CD4-positive, alpha-beta T cell treated with Interleukin-15 for 4 hours (primary cell): ENCODE measurements at regions not wholly inside any gene's neighbourhood (a gene's known extent, or its start where the extent isn't known, plus 50 kb on each side); places are given as distances from the start of the nearest gene placed in this dataset.
A peak's percentile ranks its signal among the peaks of the same experiment; 100 is the strongest.
"Not testable (repeated sequence)": the region's sequence is repeated elsewhere in the genome, so short reads cannot be mapped to it uniquely, and the experiment has no call there.

Experiments used
- DNase-seq: peaks from one replicate; pipeline ENCODE4 v3.0.0-alpha.2; 2020; ENCODE audit warnings: low spot score

DNA sequence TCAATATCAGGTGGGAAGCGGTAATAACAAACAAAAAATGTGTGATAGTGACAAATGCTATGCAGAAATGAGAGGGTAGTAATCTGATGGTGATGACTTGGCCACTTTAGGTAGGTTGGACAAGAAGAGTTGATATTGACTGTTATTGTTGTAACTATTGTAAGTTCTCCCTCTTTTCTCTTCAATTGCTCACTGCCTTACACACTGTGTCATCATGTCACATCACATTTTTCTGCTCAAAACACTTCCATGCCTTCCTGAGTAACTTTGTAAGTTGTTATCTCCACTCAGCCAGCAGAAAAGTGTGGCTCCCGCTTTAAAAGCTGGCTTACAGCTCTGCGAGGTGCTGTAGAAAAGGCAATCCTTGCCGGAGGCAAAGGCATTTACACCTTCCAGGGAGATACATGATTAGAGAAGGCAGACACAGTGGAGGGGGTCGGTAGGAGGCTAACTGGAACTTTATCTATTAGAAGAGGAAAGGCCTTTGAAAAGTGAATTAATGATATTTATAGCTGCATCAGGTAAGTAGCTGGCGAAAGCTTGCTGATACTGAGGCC lies 85.2 kb upstream of the CLINT1 start:
- no peak for DNase-seq

DNA sequence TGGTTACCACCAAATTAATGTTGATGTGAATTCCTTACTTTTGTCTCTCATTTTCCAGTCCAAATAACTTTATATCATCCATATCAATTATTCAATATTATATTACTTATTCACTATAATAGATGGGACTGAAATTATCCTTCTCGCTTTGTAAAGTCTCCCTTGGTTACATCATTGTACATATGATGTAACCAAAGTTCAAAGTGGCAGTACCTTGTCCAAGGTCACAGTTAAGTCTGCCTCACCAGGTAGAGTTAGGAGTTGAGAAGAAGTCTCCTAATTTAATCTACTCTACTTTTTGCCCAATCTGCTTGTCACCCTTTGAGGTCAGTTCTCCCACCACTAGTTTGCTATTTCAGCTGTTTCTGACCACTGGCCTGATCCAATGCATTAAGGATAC lies 83.7 kb upstream of the CLINT1 start:
- no peak for DNase-seq

DNA sequence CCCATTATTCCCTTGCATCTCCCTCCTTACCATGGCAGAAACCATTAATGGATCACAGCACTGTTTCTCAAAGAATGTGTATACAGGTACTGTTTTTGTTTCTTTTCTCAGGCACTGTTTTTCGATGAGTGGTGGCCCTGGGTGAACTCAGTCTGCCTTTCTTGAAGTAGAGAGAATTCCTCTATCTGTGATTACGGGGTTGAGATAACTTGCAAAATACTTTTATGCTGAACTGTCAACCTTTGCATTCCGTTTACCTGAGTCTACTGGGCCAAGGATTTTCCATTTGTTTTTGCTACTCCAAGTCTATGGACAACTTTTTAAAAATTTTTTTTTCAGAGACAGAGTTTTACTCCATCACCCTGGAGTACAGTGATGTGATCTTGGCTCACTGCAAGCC lies 82.7 kb upstream of the CLINT1 start:
- no peak for DNase-seq

DNA sequence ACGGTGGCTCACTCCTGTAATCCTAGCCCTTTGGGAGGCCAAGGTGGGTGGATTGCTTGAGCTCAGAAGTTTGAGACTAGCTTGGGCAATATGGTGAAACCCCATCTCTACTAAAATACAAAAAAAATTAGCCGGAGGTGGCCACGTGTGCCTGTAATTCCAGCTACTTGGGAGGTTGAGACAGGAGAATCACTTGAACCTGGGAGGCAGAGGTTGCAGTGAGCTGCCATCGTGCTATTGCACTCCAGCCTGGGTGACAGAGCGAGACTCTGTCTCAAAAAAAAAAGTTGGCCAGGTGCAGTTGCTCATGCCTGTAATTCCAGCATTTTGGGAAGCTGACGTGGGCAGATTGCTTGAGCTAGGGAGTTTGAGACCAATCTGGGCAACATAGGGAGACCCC lies 79.2 kb upstream of the CLINT1 start:
- DNase-seq: not testable (repeated sequence)

DNA sequence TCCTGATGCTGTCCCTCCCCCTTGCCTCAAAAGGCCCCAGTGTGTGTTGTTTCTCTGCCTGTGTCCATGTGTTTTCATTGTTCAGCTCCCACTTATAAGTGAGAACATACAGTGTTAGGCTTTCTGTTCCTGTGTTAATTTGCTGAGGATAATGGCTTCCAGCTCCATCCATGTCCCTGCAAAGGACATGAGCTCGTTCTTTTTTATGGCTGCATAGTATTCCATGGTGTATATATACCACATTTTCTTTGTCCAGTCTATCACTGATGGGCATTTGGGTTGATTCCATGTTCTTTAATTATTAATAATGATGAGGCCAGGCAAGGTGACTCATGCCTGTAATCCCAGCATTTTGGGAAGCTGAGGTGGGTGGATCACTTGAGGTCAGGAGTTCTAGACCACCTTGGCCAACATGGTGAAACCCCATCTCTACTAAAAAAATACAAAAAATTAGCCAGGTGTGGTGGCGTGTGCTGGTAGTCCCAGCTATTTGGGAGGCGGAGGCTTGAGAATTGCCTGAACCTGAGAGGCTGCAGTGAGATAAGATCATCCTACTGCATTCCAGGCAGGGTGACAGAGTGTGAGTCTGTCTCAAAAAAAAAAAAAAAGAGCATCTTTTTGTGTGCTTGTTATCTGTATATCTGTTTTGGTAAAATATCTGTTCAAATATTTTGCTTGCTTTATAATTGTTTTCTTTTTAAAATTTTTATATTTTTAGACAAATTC lies 78.0 kb upstream of the CLINT1 start:
- not testable (repeated sequence) for DNase-seq

DNA sequence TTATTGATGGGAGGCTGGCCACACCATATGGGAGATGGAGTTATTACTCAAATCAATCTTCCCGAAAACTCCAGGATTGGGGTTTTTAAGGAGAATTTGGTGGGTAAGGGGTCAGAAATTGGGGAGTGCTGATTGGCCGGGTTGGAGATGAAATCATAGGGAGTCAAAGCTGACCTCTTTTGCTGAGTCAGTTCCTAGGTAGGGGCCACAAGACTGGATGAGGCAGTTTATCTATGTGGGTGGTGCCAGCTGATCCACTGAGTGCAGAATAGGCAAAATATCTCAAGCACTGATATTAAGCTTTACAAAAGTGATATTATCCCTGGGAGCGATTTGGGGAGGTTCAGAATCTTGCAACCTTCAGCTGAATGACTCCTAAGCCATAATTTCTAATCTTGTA lies 75.7 kb upstream of the CLINT1 start:
- no peak for DNase-seq

DNA sequence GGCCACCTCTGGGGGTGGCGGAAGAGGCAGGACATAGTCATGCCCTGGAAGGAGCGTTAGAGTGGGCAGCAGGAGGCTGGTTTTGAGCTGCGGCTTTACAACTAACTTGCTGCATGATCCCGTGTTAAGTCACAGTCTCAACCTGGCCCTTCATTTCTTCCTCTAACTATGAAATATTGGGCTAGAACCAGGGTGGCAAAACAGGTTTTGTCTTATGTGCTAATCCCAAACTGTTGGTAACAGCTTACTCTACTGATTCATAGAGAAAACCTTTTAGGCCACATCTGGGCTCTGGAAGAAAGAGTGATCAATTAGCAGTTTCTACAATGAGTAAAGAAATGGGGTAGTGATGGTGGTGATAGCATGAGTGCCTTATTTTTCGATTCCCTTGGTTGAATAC lies 74.1 kb upstream of the CLINT1 start:
- DNase-seq: no peak

DNA sequence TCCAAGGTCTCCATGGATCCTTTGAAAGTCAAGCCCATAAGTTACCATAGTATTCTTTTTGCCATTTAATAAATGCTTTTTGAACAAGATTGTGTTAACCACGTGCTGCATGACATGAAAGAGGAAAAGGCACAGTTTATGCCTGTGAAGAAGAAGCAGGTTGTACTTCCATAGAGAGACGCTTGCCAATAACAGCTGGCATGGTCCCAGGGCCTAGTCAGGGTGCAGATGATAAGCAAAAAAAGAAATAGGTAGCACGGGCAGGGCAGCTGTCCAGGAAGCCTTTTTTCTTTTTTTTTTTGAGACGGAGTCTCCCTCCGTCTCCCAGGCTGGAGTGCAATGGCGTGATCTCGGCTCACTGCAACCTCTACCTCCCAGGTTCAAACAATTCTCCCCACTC lies 71.8 kb upstream of the CLINT1 start:
- DNase-seq: no peak

DNA sequence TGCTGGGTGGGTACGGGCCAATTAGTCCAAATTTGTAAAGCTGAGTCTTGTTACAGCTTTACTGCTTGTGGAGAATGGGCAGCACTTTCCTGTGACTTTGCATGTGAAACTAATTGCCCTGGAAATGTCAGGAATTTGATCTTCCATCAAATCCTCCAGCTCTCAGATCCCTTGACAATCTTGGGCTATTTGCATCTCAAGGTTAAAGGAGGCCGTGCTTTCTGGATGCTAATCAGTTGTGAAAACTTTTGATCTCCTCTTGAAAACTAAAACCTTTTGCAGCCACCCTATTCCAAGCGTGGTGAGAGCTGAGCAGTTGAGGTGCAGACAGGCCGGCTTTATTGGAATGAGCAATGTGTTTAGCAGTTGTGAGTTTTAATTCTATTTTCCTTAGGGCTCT lies 68.0 kb upstream of the CLINT1 start:
- no peak for DNase-seq

DNA sequence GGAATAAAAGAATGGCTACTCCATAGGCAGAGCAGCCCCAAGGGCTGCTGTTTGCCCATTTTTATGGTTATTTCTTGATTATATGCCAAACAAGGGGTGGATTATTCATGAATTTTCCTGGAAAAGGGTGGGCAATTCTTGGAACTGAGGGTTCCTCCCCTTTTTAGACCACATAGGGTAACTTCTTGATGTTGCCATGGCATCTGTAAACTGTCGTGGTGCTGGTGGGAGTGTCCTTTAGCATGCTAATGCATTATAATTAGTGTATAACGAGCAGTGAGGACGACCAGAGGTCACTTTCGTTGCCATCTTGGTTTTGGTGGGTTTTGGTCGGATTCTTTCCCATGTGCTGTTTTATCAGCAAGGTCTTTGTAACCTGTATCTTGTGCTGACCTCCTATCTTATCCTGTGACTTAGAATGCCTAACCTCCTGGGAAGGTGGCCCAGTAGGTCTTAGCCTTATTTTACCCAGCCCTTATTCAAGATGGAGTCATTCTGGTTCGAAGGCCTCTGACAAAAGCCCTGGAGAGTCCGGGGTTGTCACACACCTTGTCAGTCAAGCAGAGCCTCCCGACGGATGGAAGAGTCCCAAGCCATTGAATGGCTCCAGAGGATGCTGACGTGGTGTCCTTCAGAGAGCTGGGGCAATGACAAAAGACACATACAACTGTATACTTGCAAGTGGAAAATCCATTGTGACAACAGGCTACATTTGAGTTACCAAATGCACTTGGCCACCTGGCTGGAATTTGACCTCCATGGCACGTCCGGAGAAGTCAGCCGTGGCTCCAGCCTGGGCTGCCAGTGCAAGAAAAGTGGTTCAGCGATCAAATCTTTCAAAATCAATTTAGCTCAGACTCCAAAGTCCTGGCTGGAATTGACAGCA lies 67.1 kb upstream of the CLINT1 start:
- no peak for DNase-seq

DNA sequence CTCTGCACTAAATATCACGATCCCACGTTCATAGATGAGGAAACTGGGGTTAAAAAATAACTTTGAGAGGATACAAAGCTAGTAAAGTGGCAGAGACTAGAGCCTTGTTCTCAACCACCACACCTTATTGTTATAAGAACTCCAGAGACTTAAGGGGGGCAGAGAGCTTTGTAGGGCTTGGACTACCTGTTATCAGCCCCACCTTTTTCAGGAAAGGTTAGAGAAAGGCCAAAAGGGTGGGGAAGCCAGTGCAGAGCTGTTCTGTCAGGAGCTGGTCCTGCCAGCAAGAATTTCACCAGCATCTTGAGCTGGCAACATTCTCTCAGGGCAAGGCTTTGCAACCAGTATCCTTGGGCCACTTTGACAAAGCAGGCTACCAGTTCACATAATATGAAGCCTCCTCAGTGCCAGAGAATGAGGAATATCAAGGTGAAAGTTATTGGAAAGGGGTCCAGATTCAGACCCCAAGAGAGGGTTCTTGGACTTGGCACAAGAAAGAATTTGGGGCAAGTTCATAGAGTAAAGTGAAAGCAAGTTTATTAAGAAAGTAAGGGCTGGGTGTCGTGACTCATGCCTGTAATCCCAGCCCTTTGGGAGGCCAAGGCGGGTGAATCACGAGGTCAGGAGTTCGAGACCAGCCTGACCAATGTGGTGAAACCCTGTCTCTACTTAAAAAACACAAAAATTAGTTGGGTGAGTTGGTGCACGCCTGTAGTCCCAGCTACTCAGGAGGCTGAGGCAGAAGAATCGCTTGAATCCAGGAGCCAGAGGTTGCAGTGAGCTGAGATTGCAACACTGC lies 66.2 kb upstream of the CLINT1 start:
- DNase-seq: no peak

DNA sequence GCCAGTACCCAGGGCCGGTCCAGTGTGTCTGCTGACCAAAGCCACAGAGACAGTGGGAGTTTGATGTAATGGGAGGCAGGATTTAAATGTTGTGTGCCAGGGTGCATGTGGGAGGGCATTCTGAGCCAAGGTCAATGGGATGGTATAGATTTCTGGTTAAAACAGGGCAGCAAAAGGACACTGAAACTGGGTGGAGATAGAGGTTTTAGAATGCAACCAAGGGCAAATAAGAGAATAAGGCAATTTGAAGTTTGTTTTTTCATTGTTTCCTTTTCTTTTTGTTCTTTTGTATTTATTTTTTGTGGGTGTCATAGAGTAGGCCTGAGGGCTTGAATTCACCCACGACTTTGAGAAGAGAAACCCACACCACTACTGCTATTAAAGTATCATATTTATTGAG lies 65.5 kb upstream of the CLINT1 start:
- DNase-seq: no peak

DNA sequence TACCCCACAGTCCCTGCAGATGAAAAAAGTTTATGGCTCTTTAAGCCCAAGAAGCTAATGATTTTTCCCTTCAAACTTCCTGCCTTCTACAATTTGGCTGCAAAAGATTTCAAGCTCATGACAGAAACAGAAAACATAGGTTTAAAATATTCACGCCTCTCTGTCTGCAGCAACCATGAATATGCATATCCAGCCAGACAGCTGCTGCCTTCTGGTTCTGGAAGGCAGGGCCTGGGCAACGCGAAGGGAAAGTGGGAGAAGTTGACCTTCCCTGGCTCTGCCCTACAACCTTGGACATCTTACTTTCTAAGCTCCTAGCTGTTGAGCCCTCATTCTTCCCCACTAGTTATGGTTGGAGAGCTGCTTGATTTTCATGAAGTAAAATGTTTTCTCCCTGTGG lies 64.8 kb upstream of the CLINT1 start:
- no peak for DNase-seq

DNA sequence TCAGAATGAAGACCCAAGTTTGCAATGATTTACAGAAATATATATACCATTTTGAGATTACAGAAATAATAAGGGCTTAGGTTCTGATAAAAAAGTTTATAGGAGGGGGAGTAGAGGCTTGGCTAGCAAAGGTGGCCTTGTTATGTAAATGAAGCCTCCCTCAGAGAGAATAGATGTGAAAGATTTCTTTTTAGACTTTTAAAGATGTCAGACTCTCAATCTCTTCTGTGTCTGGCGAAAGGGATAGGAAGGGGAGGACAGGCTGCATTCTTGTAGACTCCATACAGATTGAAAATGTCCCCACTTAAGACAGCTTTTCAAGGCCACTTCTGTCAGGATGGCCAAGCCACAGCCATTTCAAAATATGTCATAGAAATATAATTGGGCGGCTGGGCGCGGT lies 63.1 kb upstream of the CLINT1 start:
- no peak for DNase-seq

DNA sequence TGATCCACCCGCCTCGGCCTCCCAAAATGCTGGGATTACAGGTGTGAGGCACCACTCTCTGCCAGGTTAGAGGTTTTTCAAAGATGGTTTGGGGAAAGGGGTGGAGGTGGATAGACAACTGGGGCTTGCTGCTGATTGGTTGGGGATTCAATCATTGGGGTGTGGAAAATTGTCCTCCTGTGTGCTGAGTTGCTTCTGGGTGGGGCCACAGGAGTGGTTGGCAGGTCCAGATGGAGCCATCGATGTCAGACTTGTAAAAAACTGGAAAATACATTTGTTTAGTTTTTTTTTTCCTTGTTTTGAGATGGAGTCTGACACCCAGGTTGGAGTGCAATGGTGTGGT lies 61.9 kb upstream of the CLINT1 start:
- no peak for DNase-seq

DNA sequence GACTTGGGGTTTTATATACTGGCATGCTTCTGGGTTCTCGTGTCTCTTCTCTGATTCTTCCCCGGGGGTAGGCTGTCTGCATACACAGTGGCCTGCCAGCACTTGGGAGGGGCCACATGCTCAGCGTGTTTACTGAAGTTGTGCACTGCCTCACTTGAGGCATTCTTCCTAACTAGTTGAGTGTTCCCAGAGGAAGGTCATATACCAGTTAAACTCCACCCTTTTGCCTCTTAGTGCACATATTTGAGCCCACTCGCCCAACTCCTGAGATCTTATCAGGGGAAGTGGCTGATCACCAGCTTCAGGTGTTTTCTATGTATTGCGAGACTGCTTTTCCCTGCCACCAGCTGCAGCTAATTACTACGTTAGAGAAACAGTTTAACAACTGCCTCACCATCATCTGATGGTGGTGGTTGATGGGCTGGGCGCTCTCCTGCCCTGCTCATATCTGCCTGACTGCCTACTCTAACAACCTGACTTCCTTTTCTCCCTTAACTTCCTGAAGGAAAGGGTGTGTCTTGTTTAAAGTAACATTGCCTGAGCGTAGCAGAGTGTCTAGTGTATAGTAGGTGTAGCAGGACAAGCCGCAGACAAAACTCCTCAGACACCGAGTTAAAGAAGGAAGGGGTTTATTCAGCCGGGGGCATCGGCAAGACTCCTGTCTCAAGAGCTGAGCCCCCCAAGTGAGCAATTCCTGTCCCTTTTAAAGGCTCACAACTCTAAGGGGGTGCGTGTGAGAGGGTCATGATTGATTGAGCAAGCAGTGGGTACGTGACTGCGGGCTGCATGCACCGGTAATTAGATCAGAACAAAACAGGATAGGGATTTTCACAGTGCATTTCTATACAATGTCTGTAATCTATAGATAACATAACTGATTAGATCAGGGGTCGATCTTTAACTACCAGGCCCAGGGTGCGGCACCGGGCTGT lies 60.1 kb upstream of the CLINT1 start:
- no peak for DNase-seq

DNA sequence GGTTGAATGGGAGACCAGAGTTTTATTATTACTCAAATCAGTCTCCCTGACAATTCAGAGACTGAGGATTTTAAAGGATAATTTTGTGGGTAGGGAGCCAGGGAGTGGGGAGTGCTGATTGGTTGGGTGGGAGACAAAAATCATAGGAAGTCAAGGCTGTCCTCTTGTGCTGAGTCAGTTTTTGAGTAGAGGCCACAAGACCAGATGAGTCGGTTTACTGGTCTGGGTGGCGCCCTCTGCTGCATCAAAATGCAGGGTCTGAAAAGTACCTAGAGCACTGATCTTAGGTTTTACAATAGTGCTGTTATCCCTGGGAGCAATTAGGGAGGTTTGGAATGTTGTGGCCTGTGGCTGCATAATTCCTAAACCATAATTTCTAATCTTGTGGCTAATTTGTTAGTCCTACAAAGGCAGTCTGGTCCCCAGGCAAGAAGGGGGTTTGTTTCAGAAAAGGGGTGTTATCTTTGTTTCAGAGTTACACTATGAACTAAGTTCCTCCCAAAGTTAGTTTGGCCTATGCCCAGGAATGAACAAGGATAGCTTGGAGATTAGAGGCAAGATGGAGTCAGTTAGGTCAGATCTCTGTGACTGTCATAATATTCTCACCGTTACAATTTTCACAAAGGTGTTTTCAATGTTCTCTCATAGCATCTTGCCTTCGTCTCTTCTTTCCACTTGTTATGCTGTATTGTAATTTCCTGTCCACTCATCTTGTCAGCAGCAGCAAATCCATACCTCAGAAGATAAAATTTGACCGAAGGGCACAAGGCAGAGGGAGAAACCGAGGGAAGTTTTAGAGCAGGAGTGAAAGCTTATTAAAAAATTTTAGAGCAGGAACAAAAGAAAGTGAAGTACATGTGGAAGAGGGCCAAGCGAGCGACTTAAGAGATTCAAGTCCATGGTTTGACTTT lies 59.2 kb upstream of the CLINT1 start:
- DNase-seq: peak; percentile 51

DNA sequence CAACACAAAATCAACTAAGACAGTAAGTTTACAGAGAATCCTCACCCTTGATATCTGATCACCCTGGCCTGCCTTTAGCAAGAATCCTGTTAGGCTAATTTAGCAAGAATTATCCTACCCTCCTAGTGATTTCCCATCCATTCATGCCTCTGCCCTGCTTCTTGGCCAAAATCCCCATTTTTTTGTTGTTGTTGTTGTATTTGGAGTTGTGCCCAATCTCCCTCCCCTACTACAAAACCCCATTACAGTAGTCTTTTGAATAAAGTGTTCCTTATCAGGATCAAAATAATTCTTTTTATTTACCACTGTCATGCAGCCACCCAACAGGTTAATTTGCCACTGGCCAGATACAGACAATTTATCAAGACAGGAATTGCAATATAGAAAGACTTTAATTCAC lies 58.5 kb upstream of the CLINT1 start:
- DNase-seq: no peak

DNA sequence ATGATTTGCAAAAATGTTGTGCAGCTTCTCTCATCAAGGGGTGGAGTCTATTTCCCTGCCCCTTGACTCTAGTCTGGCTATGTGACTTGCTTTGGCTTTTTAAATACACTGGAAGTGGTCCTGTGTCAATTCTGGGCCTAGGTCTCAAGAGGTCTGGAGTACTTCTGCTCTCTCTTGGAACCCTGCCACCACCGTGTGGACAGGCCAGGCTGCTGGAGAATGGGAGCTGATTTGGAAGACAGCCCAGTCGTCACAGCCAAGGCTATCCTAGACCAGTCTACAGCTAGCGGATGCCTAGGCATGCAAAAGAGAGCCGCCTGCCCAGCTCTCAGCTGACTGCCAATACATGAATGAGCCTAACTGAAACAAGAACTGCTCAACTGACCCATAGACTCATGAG lies 56.7 kb upstream of the CLINT1 start:
- no peak for DNase-seq

DNA sequence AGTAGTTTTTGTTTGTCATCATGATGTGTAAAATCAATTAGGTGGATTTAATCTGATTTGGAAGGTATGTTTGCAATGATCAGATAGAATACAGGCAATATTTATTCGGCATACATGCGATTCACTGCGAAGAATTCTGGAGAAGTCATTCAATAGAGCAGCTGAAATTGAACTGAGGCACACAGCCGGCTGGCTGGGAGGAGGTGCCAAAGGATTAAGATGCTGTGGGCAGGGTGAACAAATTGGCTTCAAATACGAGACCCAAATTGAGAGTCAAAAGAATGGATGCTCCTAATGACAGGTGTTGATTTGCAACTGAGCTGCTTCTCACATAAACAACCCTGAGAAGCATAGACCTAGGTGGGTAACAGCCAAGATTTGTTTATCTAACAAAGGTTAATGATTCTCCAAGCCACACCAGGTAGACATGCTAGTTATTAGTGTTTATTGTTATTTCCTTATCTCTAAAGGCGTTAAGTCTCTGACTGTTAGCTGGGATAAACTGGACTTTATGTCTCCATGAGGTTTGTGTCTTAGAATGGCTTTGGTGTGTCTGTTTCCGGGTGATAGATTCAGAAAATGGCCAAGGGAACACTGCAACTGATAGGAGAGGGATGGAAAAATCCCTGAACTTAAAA lies 55.3 kb upstream of the CLINT1 start:
- DNase-seq: no peak
